GM21447 (cell line): ENCODE measurements at regions not wholly inside any gene's neighbourhood (a gene's known extent, or its start where the extent isn't known, plus 50 kb on each side); places are given as distances from the start of the nearest gene placed in this dataset.

Experiments used
- ATAC-seq: cut with Tn5 transposase; IDR thresholded peaks from one replicate; pipeline ENCODE4 v1.9.1; 2021; ENCODE audit not compliant: unreplicated experiment

GRCh38 chr22:47398921-47399790 is 636.7 kb downstream of the TBC1D22A start:
- no peak for ATAC-seq

- ATAC-seq: no peak
Observed at GRCh38 chr22:47398491-47398890, 636.0 kb downstream of the TBC1D22A start.

- no peak for ATAC-seq
Observed at GRCh38 chr22:47397673-47398072, 635.2 kb downstream of the TBC1D22A start.

DNA sequence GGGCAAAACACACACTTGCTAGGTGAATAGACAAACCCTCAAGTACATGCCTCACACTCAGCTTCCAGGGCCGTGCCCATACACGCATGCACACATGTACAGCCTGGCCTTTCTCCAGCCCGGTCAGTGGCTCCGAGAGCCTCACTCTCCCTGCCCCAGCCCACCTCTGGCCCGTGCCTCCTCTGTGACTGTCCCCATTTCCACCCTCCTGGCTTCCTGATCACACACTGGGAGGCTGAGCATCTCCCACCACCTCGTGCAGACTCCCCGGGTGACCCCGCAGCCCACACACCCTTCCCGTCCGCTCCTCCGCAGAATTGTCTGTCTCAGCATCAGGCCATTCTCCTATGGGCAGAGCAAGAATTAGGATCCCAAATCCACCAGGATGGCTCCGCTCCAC is 634.1 kb downstream of the TBC1D22A start:
- ATAC-seq: no peak

DNA sequence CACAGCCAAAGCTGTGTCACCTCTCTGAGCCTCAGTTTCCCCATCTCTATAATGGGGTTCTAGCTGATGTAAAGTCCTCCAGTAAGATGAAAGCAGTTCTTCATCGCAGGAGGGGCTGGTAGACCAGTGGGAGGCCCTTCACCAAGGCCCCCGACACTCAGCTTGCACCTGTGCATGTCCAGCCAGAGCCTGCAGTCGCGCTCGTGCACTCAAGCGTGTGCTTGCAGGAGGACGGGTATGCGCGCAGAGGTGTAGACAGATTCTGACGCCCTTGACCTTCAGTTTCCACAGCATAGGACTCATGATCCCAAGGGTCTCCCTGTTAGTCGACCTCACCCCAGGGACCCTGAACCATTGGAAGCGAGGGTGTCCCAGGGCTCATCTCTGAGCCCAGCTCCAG is 633.7 kb downstream of the TBC1D22A start:
- ATAC-seq: no peak

- ATAC-seq: no peak
Observed at GRCh38 chr22:47395481-47395880, 633.0 kb downstream of the TBC1D22A start.

DNA sequence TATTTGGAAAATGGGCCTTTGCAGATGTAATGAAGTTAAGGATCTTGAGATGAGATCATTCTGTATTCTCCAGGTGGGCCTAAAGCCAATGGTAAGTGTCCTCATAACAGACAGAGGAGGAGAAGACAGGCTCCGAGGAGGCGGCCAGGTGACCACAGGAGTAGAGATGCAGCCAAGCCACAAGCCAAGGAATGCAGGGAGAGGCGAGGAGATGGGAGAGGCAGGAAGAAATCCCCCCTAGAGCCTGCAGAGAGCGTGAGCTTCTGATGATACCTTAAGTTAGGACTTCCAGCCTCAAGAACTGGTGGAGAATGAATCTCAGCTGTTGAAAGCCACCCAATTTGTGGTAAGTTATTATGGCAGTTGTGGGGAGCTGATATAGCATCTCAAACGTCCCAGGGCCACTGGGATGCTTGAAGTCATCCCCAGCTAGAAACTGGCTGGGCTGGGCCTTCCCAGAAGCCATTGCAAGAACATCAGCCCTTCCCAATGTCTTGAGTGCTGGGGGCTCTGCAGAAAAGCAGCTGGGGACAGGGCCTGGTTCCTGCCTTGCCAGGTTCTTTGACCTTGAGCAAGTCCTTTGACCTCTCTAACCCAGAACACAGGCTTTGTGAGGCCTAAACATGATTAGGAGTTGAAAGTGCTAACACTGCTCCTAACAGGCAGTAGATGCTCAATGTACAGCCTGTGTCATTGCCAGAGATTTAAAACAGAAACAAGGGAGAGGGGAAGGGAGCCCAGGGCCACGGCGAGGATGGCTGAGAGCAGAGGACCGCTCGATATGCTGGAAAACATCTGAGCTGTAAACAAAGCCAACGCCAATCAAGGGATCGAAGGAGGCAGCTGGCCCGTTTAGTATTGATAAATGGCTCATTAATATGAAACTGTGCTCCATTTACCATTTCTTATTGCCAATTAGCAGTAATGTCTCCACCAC is 632.3 kb downstream of the TBC1D22A start:
- ATAC-seq: no peak

DNA sequence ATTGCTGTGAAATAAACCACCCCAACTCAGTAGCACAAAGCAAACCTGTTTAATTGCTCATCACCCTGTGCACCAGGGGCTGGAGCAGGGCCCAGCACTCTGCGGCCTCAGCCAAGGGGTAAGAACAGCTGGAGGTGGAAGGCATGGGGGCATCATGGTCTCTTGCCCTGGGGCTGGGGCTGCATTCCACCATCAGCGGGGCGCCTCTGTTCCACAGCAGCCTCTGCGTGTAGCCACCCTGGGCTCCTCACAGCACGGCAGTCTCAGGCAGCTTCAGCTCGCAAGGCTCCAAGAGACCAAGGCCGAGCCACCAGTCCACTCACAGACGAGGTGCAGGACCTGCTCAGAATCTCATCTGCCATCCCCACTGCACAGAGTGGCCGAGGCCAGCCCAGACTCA is 630.7 kb downstream of the TBC1D22A start:
- no peak for ATAC-seq

DNA sequence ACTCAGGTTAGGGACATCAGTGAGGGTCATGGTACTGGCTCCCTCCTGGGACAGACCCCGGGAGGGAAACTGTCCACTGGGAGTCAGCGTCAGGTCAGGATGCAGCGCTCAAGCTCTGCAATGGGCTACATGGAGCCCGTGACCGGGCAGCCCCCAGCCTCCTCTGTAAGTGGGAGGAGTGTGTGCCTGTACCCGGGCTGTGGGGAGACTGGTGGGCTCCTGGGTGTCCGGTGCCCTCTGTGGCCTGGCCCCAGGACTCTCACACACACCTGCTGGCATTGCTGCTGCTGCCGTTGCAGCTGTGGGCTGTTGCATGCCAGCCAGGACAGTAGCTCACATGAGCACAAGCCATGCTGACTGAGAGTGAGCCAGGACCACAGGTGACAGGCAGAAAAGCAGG is 630.3 kb downstream of the TBC1D22A start:
- no peak for ATAC-seq

- ATAC-seq: no peak
Observed at GRCh38 chr22:47392054-47392347, 629.6 kb downstream of the TBC1D22A start.

DNA sequence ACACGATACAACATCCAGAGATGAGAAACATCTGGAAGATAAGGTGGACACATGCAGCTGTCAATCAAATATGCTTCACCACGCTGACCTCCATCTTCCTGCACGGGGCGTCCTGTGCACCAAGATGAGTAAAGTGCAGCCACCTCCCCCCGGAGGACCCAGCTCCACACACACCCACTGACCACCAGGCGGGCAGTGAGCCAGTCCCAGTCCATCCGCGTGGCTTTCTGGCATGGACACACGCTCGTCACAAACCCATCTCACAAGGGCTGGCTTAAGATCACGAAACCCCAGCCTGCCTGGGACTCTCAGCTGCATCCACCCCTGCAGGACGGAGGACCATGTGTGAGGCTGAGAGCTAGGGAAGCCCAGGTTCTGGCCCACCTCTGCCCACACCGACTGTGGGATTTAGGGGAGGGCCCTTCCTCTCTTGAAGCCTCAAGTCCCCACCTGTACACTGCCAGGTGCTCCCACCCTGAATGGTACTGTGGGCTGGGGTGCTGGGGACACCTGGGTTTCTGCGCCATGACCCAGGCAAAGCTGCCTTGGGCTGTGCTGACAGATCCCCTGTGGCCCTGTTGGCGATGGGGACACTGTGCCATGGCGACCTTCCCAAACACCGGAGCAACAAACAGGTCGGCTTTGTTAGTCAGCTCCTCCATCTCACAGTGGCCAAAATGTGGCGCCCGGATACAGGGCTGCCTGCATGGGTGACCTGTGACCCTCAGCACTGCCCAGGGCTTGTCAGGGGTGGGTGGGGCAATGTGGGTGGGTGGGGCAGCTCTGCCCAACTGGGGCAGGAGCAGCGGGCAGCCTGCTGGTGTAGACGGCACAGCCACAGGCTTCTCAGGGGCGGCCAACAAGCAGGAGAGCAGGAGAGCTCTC is 629.0 kb downstream of the TBC1D22A start:
- no peak for ATAC-seq

GRCh38 chr22:47390026-47390970 is 627.8 kb downstream of the TBC1D22A start:
- no peak for ATAC-seq

- no peak for ATAC-seq
Observed at GRCh38 chr22:47389201-47389600, 626.8 kb downstream of the TBC1D22A start.

DNA sequence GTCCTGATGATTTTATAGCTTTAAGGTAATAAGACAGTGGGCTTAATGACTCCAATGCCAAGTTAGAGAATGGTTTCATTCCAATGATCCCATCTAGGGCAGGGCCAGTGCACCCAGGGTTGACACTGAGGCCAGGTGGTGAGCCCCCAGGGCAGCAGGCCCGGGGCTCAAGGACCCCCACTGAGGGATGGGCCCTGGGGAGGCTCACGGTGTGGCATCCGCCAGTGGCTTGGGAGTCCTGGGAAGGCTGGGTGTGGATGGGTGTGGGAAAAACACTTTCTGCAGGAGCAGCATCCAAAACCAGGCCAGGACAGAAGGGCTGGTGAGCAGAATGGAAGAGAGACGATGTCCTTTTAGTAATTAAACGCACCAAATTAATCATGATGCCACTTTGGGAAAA is 626.3 kb downstream of the TBC1D22A start:
- ATAC-seq: no peak

GRCh38 chr22:47388331-47388730 is 625.9 kb downstream of the TBC1D22A start:
- ATAC-seq: no peak

DNA sequence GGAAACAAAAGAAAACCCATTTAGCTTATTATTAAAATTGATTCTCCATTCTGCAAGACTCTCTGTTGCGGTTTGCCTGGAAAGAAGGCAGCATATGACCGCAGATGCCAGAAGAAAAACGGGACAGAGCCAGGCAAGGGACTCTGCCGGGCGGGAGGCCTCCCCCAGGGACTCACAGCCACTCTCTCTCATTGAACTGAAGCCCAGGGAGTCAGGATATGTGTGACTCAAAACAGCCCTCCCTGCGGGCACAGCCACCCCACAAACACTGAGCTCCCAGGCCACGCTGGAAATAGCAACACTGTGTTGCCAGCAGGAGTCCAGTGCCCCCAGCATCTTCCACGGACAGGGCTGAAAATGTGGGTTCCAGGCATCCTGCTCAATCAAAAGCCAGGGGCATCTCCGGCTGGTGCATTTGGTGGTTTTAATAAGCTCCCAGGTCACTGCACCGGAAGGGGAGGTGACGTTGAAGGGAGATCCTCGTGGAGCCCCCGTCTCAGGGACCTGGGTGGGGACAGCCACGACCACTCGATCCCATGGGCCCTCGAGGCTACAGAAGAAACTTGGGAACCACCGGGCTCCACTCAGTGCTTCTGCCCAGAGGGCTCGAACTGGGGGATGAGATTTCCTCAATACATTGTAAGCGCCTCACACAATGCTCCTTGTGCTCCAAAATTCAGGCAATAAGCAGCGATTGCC is 624.5 kb downstream of the TBC1D22A start:
- ATAC-seq: no peak

- ATAC-seq: no peak
Observed at GRCh38 chr22:47384977-47385376, 622.5 kb downstream of the TBC1D22A start.

DNA sequence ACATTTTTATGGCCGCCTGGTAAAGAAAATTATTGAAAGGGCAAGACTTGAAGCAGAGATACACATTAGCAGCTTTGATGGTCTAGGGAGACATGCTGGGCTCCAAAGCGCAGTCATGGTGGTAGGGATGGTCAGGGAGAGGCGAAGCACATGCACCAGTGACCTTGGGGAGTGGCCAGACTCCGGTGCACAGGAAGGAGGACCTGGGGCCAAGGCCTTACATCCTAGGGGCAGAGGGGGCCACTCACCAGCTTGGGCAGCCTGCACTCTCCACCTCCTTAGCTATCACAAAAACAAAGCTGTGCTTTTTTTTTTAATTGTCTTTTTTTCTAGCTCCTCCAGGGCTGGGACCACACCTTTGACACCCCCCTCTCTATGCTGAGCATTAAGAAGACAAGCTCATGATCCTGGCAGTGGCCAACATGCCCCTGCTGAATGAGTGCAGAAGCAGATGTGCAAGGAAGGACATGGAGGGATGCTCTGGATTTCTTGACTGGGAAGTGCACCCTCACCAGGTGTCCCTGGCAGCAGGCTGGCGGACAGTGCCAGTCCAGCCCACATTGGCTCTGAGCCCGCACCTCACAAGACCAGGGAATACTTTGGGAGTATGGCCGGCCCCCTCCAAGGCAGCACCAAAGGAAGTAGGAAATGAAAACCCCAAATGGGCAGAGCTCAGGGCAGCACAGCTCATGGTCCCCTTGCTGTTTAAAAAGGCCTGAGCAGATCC is 619.9 kb downstream of the TBC1D22A start:
- no peak for ATAC-seq

DNA sequence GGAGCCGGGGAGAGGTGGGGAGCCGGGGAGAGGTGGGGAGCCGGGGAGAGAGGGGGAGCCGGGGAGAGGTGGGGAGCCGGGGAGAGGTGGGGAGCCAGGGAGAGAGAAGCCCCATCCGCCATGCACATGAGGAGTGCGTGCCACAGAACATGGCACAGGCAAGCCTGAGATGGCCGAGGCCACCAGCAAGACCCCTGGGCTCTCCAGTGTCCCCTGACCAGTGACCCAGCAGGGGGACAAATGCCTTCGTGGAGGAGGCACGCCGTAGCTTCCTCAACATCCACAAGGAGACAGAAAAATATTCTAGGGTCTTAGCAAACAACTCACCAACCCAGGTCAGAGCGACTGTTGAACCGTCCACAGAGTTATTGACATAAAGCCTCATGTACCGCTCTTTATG is 618.8 kb downstream of the TBC1D22A start:
- ATAC-seq: no peak
